ENCODE measurements at regions not wholly inside any gene's neighbourhood (a gene's known extent, or its start where the extent isn't known, plus 50 kb on each side); places are given as distances from the start of the nearest gene placed in this dataset.

DNA sequence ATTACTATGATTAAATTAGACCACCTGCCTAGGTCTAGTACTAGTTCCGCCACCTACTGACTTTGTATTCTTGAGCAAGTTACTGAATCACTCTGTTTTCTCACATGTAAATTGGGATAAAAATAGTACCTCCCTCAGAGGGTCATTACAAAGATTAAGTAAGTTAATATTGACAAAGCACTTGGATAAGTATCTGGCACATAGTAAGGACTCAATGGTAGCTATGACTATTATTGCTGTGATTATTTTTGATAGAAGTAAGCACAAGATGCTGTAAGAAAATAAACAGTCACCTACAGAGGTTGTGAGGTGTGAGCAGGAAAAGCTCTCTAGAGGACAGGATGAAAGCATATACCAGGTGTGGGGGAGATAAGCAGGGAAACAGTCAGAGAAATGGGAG, 173.1 kb upstream of the PAPPA start:
- Histone ChIP-seq H3K4me1 (ENCODE audit: insufficient read depth, low read length) (no peaks in the 10 kb centered on the region; the same call in 1 of the 2 replicates), H3K9me3 (ENCODE audit: low read length) (no peaks in the 10 kb centered on the region), H2AFZ (ENCODE audit: low read length) (no peak overlapping the region), H3K79me2 (ENCODE audit: insufficient read depth, low read length) (no peaks in the 10 kb centered on the region), H3K4me3 (replicated peaks in 1 of 3; ENCODE audit: insufficient read depth in 1 of 3, low read depth in 2 of 3, low read length in 3 of 3) (no peak overlapping the region), H3K4me2 (ENCODE audit: low read depth, low read length) (no peak overlapping the region), H3K27ac (ENCODE audit: extremely low read length, insufficient read depth, low read length) (no peak overlapping the region), H3K36me3 (replicated peaks in 1 of 2; ENCODE audit: control insufficient read depth in 1 of 2, insufficient read depth in 2 of 2, low read length in 2 of 2) (no peaks in the 10 kb centered on the region), H3K27me3 (ENCODE audit: control insufficient read depth in 1 of 2, insufficient read depth in 2 of 2, low read length in 2 of 2) (no peaks in the 10 kb centered on the region), H3K9ac (ENCODE audit: insufficient read depth, low read depth, low read length) (no peak overlapping the region), H4K20me1 (ENCODE audit: insufficient read depth, low read length) (no peaks in the 10 kb centered on the region)
- intact Hi-C loops (cut with micrococcal nuclease; ENCODE audit: unreplicated experiment) (no loop called here), in situ Hi-C loops (cut with HindIII; ENCODE audit: extremely low pct_ligation_motif_present, low pct_unique_long_range_greater_than_20kb) (no loop called here)
- no peak for ATAC-seq
- CTCF ChIA-PET (ENCODE audit: low intra/inter-chr PET ratio, low total read pairs), result no interaction called here
- no peak for FAIRE-seq
- no peak for DNase-seq (ENCODE audit: low spot score)
- TF ChIP-seq, protein P1, sequence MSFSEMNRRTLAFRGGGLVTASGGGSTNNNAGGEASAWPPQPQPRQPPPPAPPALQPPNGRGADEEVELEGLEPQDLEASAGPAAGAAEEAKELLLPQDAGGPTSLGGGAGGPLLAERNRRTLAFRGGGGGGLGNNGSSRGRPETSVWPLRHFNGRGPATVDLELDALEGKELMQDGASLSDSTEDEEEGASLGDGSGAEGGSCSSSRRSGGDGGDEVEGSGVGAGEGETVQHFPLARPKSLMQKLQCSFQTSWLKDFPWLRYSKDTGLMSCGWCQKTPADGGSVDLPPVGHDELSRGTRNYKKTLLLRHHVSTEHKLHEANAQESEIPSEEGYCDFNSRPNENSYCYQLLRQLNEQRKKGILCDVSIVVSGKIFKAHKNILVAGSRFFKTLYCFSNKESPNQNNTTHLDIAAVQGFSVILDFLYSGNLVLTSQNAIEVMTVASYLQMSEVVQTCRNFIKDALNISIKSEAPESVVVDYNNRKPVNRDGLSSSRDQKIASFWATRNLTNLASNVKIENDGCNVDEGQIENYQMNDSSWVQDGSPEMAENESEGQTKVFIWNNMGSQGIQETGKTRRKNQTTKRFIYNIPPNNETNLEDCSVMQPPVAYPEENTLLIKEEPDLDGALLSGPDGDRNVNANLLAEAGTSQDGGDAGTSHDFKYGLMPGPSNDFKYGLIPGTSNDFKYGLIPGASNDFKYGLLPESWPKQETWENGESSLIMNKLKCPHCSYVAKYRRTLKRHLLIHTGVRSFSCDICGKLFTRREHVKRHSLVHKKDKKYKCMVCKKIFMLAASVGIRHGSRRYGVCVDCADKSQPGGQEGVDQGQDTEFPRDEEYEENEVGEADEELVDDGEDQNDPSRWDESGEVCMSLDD (CRISPR knock-in tag; IDR thresholded peaks at IDR 0.05; ENCODE audit: borderline replicate concordance), result no peak
- no peak for TF ChIP-seq SETDB1 (CRISPR knock-in tag; IDR thresholded peaks at IDR 0.05; ENCODE audit: borderline replicate concordance)
- no peak for TF ChIP-seq KAT7 (CRISPR knock-in tag; IDR thresholded peaks at IDR 0.05; ENCODE audit: borderline replicate concordance)
- no peak for TF ChIP-seq REL (CRISPR knock-in tag; conservative IDR thresholded peaks at IDR 0.05)
- TF ChIP-seq ZNF687 (CRISPR knock-in tag; IDR thresholded peaks at IDR 0.05), result no peak
- 80% methylated on average over 1 of the region's 1 CpG for WGBS (ENCODE audit: low lambda C conversion rate)
- POLR2A ChIA-PET, result no interaction called here
- BruUV-seq (replicated peaks), result no TSS peak
